ENCODE measurements at regions not wholly inside any gene's neighbourhood (a gene's known extent, or its start where the extent isn't known, plus 50 kb on each side); places are given as distances from the start of the nearest gene placed in this dataset.

- TF ChIP-seq RAD21 (IDR thresholded peaks at IDR 0.05; ENCODE audit: insufficient read depth, low read depth, low read length) (no peak), NBN (IDR thresholded peaks at IDR 0.05) (no peak), IKZF1 (conservative IDR thresholded peaks at IDR 0.05) (no peak), NR2F1 (conservative IDR thresholded peaks at IDR 0.05) (no peak)
Measured at GRCh38 chr2:506451-506850, 170.8 kb downstream of the TMEM18 start (continued).

GRCh38 chr2:505941-506340, 171.3 kb downstream of the TMEM18 start:
- in situ Hi-C loops (cut with MboI) = no loop called here
- ATAC-seq = no peak

GRCh38 chr2:503288-503999, 173.8 kb downstream of the TMEM18 start:
- no peaks in the 10 kb centered on the region for H3K4me1 ChIP-seq (ENCODE audit: control insufficient read depth, insufficient read depth, low read length)
- no peak for FAIRE-seq
- H3K4me3 ChIP-seq = no peak overlapping the region
- no peaks in the 10 kb centered on the region; a peak in 1 of 4 replicates for H3K27me3 ChIP-seq (replicated peaks in 1 of 2; ENCODE audit: control insufficient read depth in 2 of 2, insufficient read depth in 2 of 2, low read length in 1 of 2)
- no peaks in the 10 kb centered on the region for H3K79me2 ChIP-seq (ENCODE audit: control insufficient read depth, insufficient read depth, low read length)
- in situ Hi-C loops (cut with MboI) (no loop called here), intact Hi-C loops (cut with micrococcal nuclease; ENCODE audit: unreplicated experiment) (no loop called here)
- no peak for ATAC-seq
- H2AFZ ChIP-seq (ENCODE audit: control insufficient read depth, low read depth, low read length) = no peak overlapping the region
- no peaks in the 10 kb centered on the region for H3K36me3 ChIP-seq (ENCODE audit: control insufficient read depth in 2 of 2, insufficient read depth in 2 of 2, low read length in 1 of 2)
- H3K27ac ChIP-seq (ENCODE audit: control insufficient read depth, insufficient read depth) = no peak overlapping the region
- H4K20me1 ChIP-seq (ENCODE audit: control insufficient read depth, insufficient read depth) = no peaks in the 10 kb centered on the region
- ChIA-PET SMC1A (ENCODE audit: uncharacterized antibody, unreplicated experiment) (no interaction called here), POLR2A (no interaction called here), CTCF (no interaction called here), RAD21 (ENCODE audit: unreplicated experiment) (no interaction called here)
- BruUV-seq (replicated peaks) = no TSS peak
- H3K4me2 ChIP-seq (ENCODE audit: control insufficient read depth, insufficient read depth) = no peak overlapping the region
- no peaks in the 10 kb centered on the region for H3K9me3 ChIP-seq (replicated peaks; ENCODE audit: control insufficient read depth, insufficient read depth, low read length)
- no peak for DNase-seq (ENCODE audit: low read depth, low spot score)
- WGBS (ENCODE audit: insufficient coverage, insufficient replicate concordance, low lambda C conversion rate, missing lambda C conversion rate) = 71% methylated on average over 32 of the region's 41 CpGs
- no peak overlapping the region for H3K9ac ChIP-seq (ENCODE audit: control insufficient read depth, insufficient read depth, low read length)
- TF ChIP-seq RELB (IDR thresholded peaks at IDR 0.05; ENCODE audit: low read depth) = no peak
- TF ChIP-seq SMARCA5 (IDR thresholded peaks at IDR 0.05) = no peak
- TF ChIP-seq SIN3A (IDR thresholded peaks at IDR 0.05; ENCODE audit: low read depth, low read length) = no peak
- no peak for TF ChIP-seq IKZF2 (IDR thresholded peaks at IDR 0.05)
- TF ChIP-seq TARDBP (IDR thresholded peaks at IDR 0.05; ENCODE audit: borderline replicate concordance) = no peak
- TF ChIP-seq SIX5 (IDR thresholded peaks at IDR 0.05; ENCODE audit: low read depth, low read length, severe bottlenecking) = no peak
- no peak for TF ChIP-seq ZSCAN29 (IDR thresholded peaks at IDR 0.05)
- no peak for TF ChIP-seq MEF2A (IDR thresholded peaks at IDR 0.05; ENCODE audit: insufficient read depth, low read depth, low read length)

More at GRCh38 chr2:505941-506340, 171.3 kb downstream of the TMEM18 start:
- no TSS peak for BruUV-seq (replicated peaks)
- H3K4me2 ChIP-seq (ENCODE audit: control insufficient read depth, insufficient read depth) = no peak overlapping the region
- CTCF ChIA-PET = no interaction called here
- H3K9ac ChIP-seq (ENCODE audit: control insufficient read depth, insufficient read depth, low read length) = no peak overlapping the region
- no peaks in the 10 kb centered on the region; a peak in 1 of 4 replicates for H3K27me3 ChIP-seq (replicated peaks in 1 of 2; ENCODE audit: control insufficient read depth in 2 of 2, insufficient read depth in 2 of 2, low read length in 1 of 2)
- no peaks in the 10 kb centered on the region for H4K20me1 ChIP-seq (ENCODE audit: control insufficient read depth, insufficient read depth)
- POLR2A ChIA-PET = no interaction called here
- intact Hi-C loops (cut with micrococcal nuclease; ENCODE audit: unreplicated experiment) = no loop called here
- H3K79me2 ChIP-seq (ENCODE audit: control insufficient read depth, insufficient read depth, low read length) = no peaks in the 10 kb centered on the region
- no peak for TF ChIP-seq EED (IDR thresholded peaks at IDR 0.05; ENCODE audit: low read depth)
- no peak for TF ChIP-seq SIN3A (IDR thresholded peaks at IDR 0.05; ENCODE audit: low read depth, low read length)
- no peak for TF ChIP-seq PML (IDR thresholded peaks at IDR 0.05; ENCODE audit: low read length)
- no peaks in the 10 kb centered on the region for H3K36me3 ChIP-seq (ENCODE audit: control insufficient read depth in 2 of 2, insufficient read depth in 2 of 2, low read length in 1 of 2)
- H3K4me3 ChIP-seq = no peak overlapping the region
- no peak overlapping the region for H3K27ac ChIP-seq (ENCODE audit: control insufficient read depth, insufficient read depth)
- 64% methylated on average over 8 of the region's 8 CpGs for WGBS (ENCODE audit: insufficient coverage, insufficient replicate concordance, low lambda C conversion rate, missing lambda C conversion rate)
- no peaks in the 10 kb centered on the region for H3K4me1 ChIP-seq (ENCODE audit: control insufficient read depth, insufficient read depth, low read length)
- no peaks in the 10 kb centered on the region for H3K9me3 ChIP-seq (replicated peaks; ENCODE audit: control insufficient read depth, insufficient read depth, low read length)
- SMC1A ChIA-PET (ENCODE audit: uncharacterized antibody, unreplicated experiment) = interaction anchor here (0.5 kb wide), 1 partner anchor 46 kb away, joined by 3 read pairs; no protein-coding TSS in a partner anchor
- no peak for DNase-seq (ENCODE audit: low read depth, low spot score)
- RAD21 ChIA-PET (ENCODE audit: unreplicated experiment) = no interaction called here
- no peak for FAIRE-seq
- H2AFZ ChIP-seq (ENCODE audit: control insufficient read depth, low read depth, low read length) = no peak overlapping the region

All from GM12878 (cell line).